GM23338 (cell line): ENCODE measurements at regions not wholly inside any gene's neighbourhood (a gene's known extent, or its start where the extent isn't known, plus 50 kb on each side); places are given as distances from the start of the nearest gene placed in this dataset.

Experiments used
- ATAC-seq: fragments of 200-7000 bp; cut with Tn5 transposase; 3 replicates; pipeline ENCODE4 v1.9.1; 2020
- DNase-seq: peaks from one replicate; pipeline ENCODE4 v3.0.0-alpha.2; 2015; ENCODE audit warnings: low spot score
- H2AFZ ChIP-seq: fragments of 200-600 bp; sonication (generic); 2 replicates; pipeline ENCODE4 v1.8.0; 2016; ENCODE audit warnings: antibody characterized with exemption, mild to moderate bottlenecking, moderate library complexity
- H3F3A ChIP-seq: fragments of 200-600 bp; sonication (generic); replicated peaks from 2 replicates; pipeline ENCODE4 v1.8.0; 2017; ENCODE audit warnings: antibody characterized with exemption, mixed run types, low read depth
- H3K27ac ChIP-seq: fragments of 200-600 bp; sonication (generic); 2 replicates; pipeline ENCODE4 v1.6.1; 2016; ENCODE audit warnings: low read depth
- H3K27me3 ChIP-seq: fragments of 200-600 bp; sonication (generic); 2 replicates; pipeline ENCODE4 v1.8.0; 2016; ENCODE audit warnings: mild to moderate bottlenecking, mixed run types, moderate library complexity; ENCODE audit not compliant: insufficient read depth
- H3K36me3 ChIP-seq: fragments of 200-600 bp; sonication (generic); 2 replicates; pipeline ENCODE4 v1.8.0; 2016; ENCODE audit warnings: mild to moderate bottlenecking; ENCODE audit not compliant: insufficient read depth
- H3K4me1 ChIP-seq: fragments of 200-600 bp; sonication (generic); 2 replicates; pipeline ENCODE4 v1.8.0; 2016; ENCODE audit warnings: mild to moderate bottlenecking, moderate library complexity; ENCODE audit not compliant: insufficient read depth
- H3K4me2 ChIP-seq: fragments of 200-600 bp; sonication (generic); 2 replicates; pipeline ENCODE4 v1.7.1; 2017; ENCODE audit warnings: mixed run types
- H3K4me3 ChIP-seq: fragments of 200-600 bp; sonication (generic); 2 replicates; pipeline ENCODE4 v1.6.1; 2016; ENCODE audit warnings: mixed run types
- H3K79me2 ChIP-seq: fragments of 200-600 bp; sonication (generic); replicated peaks from 2 replicates; pipeline ENCODE4 v1.8.0; 2017; ENCODE audit warnings: mild to moderate bottlenecking; ENCODE audit not compliant: insufficient read depth
- H3K9me2 ChIP-seq: fragments of 200-600 bp; sonication (generic); 2 replicates; pipeline ENCODE4 v1.8.0; 2017; ENCODE audit not compliant: insufficient read depth
- H4K20me1 ChIP-seq: fragments of 200-600 bp; sonication (generic); replicated peaks from 2 replicates; pipeline ENCODE4 v1.8.0; 2017; ENCODE audit warnings: mild to moderate bottlenecking; ENCODE audit not compliant: insufficient read depth
- H3K27ac Mint-ChIP-seq: 2 replicates; pipeline ENCODE4 v1.8.0; 2020; ENCODE audit warnings: inconsistent platforms, mild to moderate bottlenecking, moderate library complexity, mixed read lengths
- H3K27me3 Mint-ChIP-seq: 3 replicates; pipeline ENCODE4 v1.8.0; 2022; ENCODE audit warnings: low read depth, mild to moderate bottlenecking, moderate library complexity, mixed read lengths, inconsistent platforms; ENCODE audit not compliant: insufficient read depth, poor library complexity
- H3K36me3 Mint-ChIP-seq: 3 replicates; pipeline ENCODE4 v1.8.0; 2021; ENCODE audit warnings: low read depth, mild to moderate bottlenecking, inconsistent platforms, moderate library complexity, mixed read lengths
- H3K4me1 Mint-ChIP-seq: 3 replicates; pipeline ENCODE4 v1.8.0; 2020; ENCODE audit warnings: mild to moderate bottlenecking, inconsistent platforms, mixed read lengths
- H3K4me3 Mint-ChIP-seq: 3 replicates; pipeline ENCODE4 v1.8.0; 2021; ENCODE audit warnings: moderate library complexity, mild to moderate bottlenecking, inconsistent platforms, mixed read lengths
- H3K9me3 Mint-ChIP-seq: 3 replicates; pipeline ENCODE4 v1.8.0; 2020; ENCODE audit warnings: moderate library complexity, mild to moderate bottlenecking, inconsistent platforms, mixed read lengths
- NANOG ChIP-seq: IDR thresholded peaks from 2 replicates; pipeline ENCODE4 v1.6.1; 2016; ENCODE audit warnings: antibody characterized with exemption, borderline replicate concordance
- STAT1 ChIP-seq: IDR thresholded peaks from one replicate; pipeline ENCODE4 v1.6.1; 2016; ENCODE audit warnings: antibody characterized with exemption; ENCODE audit not compliant: unreplicated experiment
- ZNF331 ChIP-seq: fragments of 250-450 bp; sonication (Bioruptor Pico); IDR thresholded peaks from 2 replicates; pipeline ENCODE4 v1.5.0; 2020; ENCODE audit warnings: low read depth, mild to moderate bottlenecking, moderate library complexity
- TF ChIP-seq, protein P1 (sequence below): fragments of 250-450 bp; sonication (Bioruptor Pico); IDR thresholded peaks from 2 replicates; pipeline ENCODE4 v1.5.0; 2020; ENCODE audit warnings: mild to moderate bottlenecking, moderate library complexity
- TF ChIP-seq, protein P2 (sequence below): IDR thresholded peaks from one replicate; pipeline ENCODE4 v1.6.1; 2018; ENCODE audit warnings: antibody characterized with exemption; ENCODE audit not compliant: unreplicated experiment
- TF ChIP-seq, protein P3 (sequence below), 2 experiments: fragments of 200-600 bp in 1 of 2; sonication (generic) in 1 of 2; conservative IDR thresholded peaks; 2 replicates each; pipeline versions ENCODE4 v1.5.1 to v1.6.1; 2016 to 2017; ENCODE audit warnings: antibody characterized with exemption in 2 of 2, low read depth in 2 of 2, mild to moderate bottlenecking in 2 of 2, moderate library complexity in 1 of 2

DNA sequence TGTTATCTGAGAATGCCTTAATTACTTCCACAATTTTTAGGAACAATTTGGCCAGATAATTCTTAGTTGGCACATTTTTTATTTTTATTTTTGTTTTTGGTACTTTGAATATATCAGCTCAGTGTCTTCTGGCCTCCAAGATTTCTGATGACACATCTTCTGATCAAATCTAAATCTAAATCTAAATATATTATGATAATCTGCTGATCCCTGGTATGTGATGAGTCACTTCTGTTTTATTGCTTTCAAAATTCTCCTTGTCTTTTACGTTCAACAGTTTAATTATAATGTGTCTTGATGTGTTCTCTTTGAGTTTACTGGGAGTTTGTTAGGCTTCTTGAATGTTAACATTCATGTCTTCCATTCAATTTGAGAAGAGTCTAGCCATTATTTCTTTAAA lies 436.8 kb downstream of the CDH9 start:
- no peaks in the 10 kb centered on the region for H3K9me3 Mint-ChIP-seq
- Histone ChIP-seq H3K4me3 (no peak overlapping the region), H3K4me1 (0 out of 2 replicates have a peak, but pooled peaks cover 3% of the 10 kb centered on the region), H3K27ac (no peak overlapping the region), H2AFZ (no peak overlapping the region), H3K9me2 (no peaks in the 10 kb centered on the region), H3K79me2 (no peaks in the 10 kb centered on the region), H4K20me1 (no peaks in the 10 kb centered on the region), H3K4me2 (no peak overlapping the region), H3K36me3 (no peaks in the 10 kb centered on the region), H3F3A (no peaks in the 10 kb centered on the region), H3K27me3 (no peaks in the 10 kb centered on the region)
- ATAC-seq (no peak), DNase-seq (no peak)
- H3K4me1 Mint-ChIP-seq = 0 out of 3 replicates have a peak, but pooled peaks cover 2% of the 10 kb centered on the region
- TF ChIP-seq NANOG (no peak), STAT1 (no peak), ZNF331 (no peak)
- TF ChIP-seq, protein P1, sequence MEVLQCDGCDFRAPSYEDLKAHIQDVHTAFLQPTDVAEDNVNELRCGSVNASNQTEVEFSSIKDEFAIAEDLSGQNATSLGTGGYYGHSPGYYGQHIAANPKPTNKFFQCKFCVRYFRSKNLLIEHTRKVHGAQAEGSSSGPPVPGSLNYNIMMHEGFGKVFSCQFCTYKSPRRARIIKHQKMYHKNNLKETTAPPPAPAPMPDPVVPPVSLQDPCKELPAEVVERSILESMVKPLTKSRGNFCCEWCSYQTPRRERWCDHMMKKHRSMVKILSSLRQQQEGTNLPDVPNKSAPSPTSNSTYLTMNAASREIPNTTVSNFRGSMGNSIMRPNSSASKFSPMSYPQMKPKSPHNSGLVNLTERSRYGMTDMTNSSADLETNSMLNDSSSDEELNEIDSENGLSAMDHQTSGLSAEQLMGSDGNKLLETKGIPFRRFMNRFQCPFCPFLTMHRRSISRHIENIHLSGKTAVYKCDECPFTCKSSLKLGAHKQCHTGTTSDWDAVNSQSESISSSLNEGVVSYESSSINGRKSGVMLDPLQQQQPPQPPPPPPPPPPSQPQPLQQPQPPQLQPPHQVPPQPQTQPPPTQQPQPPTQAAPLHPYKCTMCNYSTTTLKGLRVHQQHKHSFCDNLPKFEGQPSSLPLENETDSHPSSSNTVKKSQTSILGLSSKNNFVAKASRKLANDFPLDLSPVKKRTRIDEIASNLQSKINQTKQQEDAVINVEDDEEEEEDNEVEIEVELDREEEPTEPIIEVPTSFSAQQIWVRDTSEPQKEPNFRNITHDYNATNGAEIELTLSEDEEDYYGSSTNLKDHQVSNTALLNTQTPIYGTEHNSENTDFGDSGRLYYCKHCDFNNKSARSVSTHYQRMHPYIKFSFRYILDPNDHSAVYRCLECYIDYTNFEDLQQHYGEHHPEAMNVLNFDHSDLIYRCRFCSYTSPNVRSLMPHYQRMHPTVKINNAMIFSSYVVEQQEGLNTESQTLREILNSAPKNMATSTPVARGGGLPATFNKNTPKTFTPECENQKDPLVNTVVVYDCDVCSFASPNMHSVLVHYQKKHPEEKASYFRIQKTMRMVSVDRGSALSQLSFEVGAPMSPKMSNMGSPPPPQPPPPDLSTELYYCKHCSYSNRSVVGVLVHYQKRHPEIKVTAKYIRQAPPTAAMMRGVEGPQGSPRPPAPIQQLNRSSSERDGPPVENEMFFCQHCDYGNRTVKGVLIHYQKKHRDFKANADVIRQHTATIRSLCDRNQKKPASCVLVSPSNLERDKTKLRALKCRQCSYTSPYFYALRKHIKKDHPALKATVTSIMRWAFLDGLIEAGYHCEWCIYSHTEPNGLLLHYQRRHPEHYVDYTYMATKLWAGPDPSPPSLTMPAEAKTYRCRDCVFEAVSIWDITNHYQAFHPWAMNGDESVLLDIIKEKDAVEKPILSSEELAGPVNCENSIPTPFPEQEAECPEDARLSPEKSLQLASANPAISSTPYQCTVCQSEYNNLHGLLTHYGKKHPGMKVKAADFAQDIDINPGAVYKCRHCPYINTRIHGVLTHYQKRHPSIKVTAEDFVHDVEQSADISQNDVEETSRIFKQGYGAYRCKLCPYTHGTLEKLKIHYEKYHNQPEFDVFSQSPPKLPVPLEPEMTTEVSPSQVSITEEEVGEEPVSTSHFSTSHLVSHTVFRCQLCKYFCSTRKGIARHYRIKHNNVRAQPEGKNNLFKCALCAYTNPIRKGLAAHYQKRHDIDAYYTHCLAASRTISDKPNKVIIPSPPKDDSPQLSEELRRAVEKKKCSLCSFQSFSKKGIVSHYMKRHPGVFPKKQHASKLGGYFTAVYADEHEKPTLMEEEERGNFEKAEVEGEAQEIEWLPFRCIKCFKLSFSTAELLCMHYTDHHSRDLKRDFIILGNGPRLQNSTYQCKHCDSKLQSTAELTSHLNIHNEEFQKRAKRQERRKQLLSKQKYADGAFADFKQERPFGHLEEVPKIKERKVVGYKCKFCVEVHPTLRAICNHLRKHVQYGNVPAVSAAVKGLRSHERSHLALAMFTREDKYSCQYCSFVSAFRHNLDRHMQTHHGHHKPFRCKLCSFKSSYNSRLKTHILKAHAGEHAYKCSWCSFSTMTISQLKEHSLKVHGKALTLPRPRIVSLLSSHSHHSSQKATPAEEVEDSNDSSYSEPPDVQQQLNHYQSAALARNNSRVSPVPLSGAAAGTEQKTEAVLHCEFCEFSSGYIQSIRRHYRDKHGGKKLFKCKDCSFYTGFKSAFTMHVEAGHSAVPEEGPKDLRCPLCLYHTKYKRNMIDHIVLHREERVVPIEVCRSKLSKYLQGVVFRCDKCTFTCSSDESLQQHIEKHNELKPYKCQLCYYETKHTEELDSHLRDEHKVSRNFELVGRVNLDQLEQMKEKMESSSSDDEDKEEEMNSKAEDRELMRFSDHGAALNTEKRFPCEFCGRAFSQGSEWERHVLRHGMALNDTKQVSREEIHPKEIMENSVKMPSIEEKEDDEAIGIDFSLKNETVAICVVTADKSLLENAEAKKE = no peak
- H3K27ac Mint-ChIP-seq = peak overlapping the region; percentile 30
- no peak overlapping the region for H3K4me3 Mint-ChIP-seq
- no peaks in the 10 kb centered on the region for H3K36me3 Mint-ChIP-seq
- no peaks in the 10 kb centered on the region for H3K27me3 Mint-ChIP-seq

DNA sequence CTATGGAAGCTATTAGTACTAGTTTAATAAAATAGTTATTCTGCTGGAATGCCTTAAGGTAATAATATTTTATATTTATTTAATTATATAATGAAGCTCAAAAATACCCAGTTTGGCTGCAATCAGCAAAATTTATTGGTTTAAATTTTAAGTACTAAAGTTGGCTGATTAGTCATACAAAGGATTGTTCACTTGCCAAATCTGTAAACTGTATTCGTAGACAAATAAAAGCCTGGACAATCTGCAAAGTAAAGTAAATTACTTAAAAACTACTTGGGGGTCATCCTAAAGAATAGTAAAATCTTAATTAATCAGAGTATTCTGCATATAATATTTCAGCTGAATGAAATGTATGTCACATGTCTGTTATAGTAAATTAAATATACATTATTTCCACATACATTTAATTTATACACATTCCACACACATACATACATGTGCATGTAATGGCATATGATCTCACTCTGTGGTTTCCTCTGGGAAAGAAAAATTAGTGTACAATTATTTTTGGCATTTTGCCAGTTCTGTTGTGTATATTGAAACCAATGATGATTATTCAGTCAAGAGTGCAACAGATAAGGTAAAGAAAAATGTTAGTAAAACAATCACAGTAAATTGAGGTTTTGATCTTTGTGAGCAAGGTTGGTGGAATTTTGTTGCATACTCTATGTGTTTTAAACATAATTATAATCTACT lies 455.9 kb downstream of the CDH9 start:
- Histone ChIP-seq H3K79me2 (no peaks in the 10 kb centered on the region), H3K4me3 (no peak overlapping the region), H3K4me1 (no peaks in the 10 kb centered on the region), H3K36me3 (no peaks in the 10 kb centered on the region), H2AFZ (no peak overlapping the region), H3K27me3 (no peaks in the 10 kb centered on the region), H3K9me2 (no peaks in the 10 kb centered on the region; the same call in 1 of the 2 replicates), H3F3A (no peaks in the 10 kb centered on the region), H4K20me1 (no peaks in the 10 kb centered on the region), H3K27ac (no peak overlapping the region), H3K4me2 (no peak overlapping the region)
- no peaks in the 10 kb centered on the region for H3K36me3 Mint-ChIP-seq
- H3K27ac Mint-ChIP-seq = no peak overlapping the region
- H3K27me3 Mint-ChIP-seq = no peaks in the 10 kb centered on the region
- no peaks in the 10 kb centered on the region for H3K4me1 Mint-ChIP-seq
- DNase-seq = no peak
- H3K4me3 Mint-ChIP-seq = no peak overlapping the region
- H3K9me3 Mint-ChIP-seq = no peaks in the 10 kb centered on the region
- ATAC-seq = no peak
- TF ChIP-seq ZNF331 = no peak
- TF ChIP-seq, protein P2, sequence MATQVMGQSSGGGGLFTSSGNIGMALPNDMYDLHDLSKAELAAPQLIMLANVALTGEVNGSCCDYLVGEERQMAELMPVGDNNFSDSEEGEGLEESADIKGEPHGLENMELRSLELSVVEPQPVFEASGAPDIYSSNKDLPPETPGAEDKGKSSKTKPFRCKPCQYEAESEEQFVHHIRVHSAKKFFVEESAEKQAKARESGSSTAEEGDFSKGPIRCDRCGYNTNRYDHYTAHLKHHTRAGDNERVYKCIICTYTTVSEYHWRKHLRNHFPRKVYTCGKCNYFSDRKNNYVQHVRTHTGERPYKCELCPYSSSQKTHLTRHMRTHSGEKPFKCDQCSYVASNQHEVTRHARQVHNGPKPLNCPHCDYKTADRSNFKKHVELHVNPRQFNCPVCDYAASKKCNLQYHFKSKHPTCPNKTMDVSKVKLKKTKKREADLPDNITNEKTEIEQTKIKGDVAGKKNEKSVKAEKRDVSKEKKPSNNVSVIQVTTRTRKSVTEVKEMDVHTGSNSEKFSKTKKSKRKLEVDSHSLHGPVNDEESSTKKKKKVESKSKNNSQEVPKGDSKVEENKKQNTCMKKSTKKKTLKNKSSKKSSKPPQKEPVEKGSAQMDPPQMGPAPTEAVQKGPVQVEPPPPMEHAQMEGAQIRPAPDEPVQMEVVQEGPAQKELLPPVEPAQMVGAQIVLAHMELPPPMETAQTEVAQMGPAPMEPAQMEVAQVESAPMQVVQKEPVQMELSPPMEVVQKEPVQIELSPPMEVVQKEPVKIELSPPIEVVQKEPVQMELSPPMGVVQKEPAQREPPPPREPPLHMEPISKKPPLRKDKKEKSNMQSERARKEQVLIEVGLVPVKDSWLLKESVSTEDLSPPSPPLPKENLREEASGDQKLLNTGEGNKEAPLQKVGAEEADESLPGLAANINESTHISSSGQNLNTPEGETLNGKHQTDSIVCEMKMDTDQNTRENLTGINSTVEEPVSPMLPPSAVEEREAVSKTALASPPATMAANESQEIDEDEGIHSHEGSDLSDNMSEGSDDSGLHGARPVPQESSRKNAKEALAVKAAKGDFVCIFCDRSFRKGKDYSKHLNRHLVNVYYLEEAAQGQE = no peak
- TF ChIP-seq, protein P3, sequence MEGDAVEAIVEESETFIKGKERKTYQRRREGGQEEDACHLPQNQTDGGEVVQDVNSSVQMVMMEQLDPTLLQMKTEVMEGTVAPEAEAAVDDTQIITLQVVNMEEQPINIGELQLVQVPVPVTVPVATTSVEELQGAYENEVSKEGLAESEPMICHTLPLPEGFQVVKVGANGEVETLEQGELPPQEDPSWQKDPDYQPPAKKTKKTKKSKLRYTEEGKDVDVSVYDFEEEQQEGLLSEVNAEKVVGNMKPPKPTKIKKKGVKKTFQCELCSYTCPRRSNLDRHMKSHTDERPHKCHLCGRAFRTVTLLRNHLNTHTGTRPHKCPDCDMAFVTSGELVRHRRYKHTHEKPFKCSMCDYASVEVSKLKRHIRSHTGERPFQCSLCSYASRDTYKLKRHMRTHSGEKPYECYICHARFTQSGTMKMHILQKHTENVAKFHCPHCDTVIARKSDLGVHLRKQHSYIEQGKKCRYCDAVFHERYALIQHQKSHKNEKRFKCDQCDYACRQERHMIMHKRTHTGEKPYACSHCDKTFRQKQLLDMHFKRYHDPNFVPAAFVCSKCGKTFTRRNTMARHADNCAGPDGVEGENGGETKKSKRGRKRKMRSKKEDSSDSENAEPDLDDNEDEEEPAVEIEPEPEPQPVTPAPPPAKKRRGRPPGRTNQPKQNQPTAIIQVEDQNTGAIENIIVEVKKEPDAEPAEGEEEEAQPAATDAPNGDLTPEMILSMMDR (conservative IDR thresholded peaks at IDR 0.05; ENCODE audit: low read depth in 2 of 2) = no peak
